Endodermal cell (in vitro differentiated cells): ENCODE measurements at regions not wholly inside any gene's neighbourhood (a gene's known extent, or its start where the extent isn't known, plus 50 kb on each side); places are given as distances from the start of the nearest gene placed in this dataset.
"Not testable (repeated sequence)": the region's sequence is repeated elsewhere in the genome, so short reads cannot be mapped to it uniquely, and the experiment has no call there.

ENCODE experiments used
- DNase-seq: peaks from one replicate; pipeline ENCODE4 v3.0.0-alpha.2; 2017
- H3K27ac ChIP-seq: 2 replicates; pipeline ENCODE4 v1.5.1; 2013; ENCODE audit warnings: mild to moderate bottlenecking, low read depth, low read length, moderate library complexity
- H3K27me3 ChIP-seq: 2 replicates; pipeline ENCODE4 v1.6.1; 2013; ENCODE audit warnings: mild to moderate bottlenecking, low read length, moderate library complexity; ENCODE audit not compliant: insufficient read depth, control insufficient read depth, poor library complexity, severe bottlenecking
- H3K36me3 ChIP-seq: 2 replicates; pipeline ENCODE4 v1.7.0; 2013; ENCODE audit warnings: mild to moderate bottlenecking, low read length, moderate library complexity; ENCODE audit not compliant: control insufficient read depth, insufficient read depth
- H3K4me1 ChIP-seq: one replicate; pipeline ENCODE4 v1.7.0; 2013; ENCODE audit warnings: low read length; ENCODE audit not compliant: control insufficient read depth, insufficient read depth
- H3K4me3 ChIP-seq: 2 replicates; pipeline ENCODE4 v1.5.1; 2013; ENCODE audit warnings: mild to moderate bottlenecking, low read length, moderate library complexity
- H3K9ac ChIP-seq: 2 replicates; pipeline ENCODE4 v1.6.1; 2013; ENCODE audit warnings: mild to moderate bottlenecking, low read length, moderate library complexity; ENCODE audit not compliant: poor library complexity, severe bottlenecking; ENCODE audit errors: extremely low read depth
- H3K9me3 ChIP-seq: 2 replicates; pipeline ENCODE4 v1.6.1; 2013; ENCODE audit warnings: mild to moderate bottlenecking, low read length, moderate library complexity; ENCODE audit not compliant: control insufficient read depth
- H3K27ac Mint-ChIP-seq: 2 replicates; pipeline ENCODE4 v1.8.0; 2020; ENCODE audit warnings: mixed read lengths
- H3K27me3 Mint-ChIP-seq: 2 replicates; pipeline ENCODE4 v1.8.0; 2021; ENCODE audit warnings: mild to moderate bottlenecking, mixed read lengths; ENCODE audit not compliant: insufficient read depth
- H3K36me3 Mint-ChIP-seq: 2 replicates; pipeline ENCODE4 v1.8.0; 2020; ENCODE audit warnings: low read depth, mixed read lengths
- H3K4me1 Mint-ChIP-seq: 2 replicates; pipeline ENCODE4 v1.8.0; 2020; ENCODE audit warnings: mixed read lengths
- H3K4me3 Mint-ChIP-seq: 2 replicates; pipeline ENCODE4 v1.8.0; 2020; ENCODE audit warnings: mild to moderate bottlenecking, moderate library complexity, mixed read lengths
- H3K9me3 Mint-ChIP-seq: 2 replicates; pipeline ENCODE4 v1.8.0; 2020; ENCODE audit warnings: mild to moderate bottlenecking, mixed read lengths
- CTCF ChIP-seq: fragments of 200-600 bp; sonication (generic); conservative IDR thresholded peaks from 2 replicates; pipeline ENCODE4 v1.5.0; 2021; ENCODE audit warnings: antibody characterized with exemption, mild to moderate bottlenecking
- WGBS, 2 experiments: methylation state at CpG; one replicate each; pipeline versions ENCODE4 v1.1.5 to v1.1.7; 2013; ENCODE audit warnings: missing lambda C conversion rate in 2 of 2, mixed read lengths in 1 of 2; ENCODE audit not compliant: insufficient coverage in 1 of 2, insufficient read length in 1 of 2; 5-methylcytosine and 5-hydroxymethylcytosine counted together

- Histone ChIP-seq H3K27me3 (no peaks in the 10 kb centered on the region), H3K27ac (no peak overlapping the region), H3K9me3 (no peaks in the 10 kb centered on the region), H3K4me1 (no peaks in the 10 kb centered on the region), H3K4me3 (no peak overlapping the region), H3K36me3 (no peaks in the 10 kb centered on the region), H3K9ac (no peak overlapping the region)
- TF ChIP-seq CTCF = no peak
- Mint-ChIP-seq H3K4me1 (no peaks in the 10 kb centered on the region), H3K27me3 (no peaks in the 10 kb centered on the region), H3K9me3 (no peaks in the 10 kb centered on the region), H3K36me3 (no peaks in the 10 kb centered on the region), H3K27ac (no peak overlapping the region), H3K4me3 (no peak overlapping the region)
- DNase-seq = no peak
- 82% methylated on average over 2 of the region's 4 CpGs; no CpG with 5 or more reads in 1 of the 2 experiments for WGBS, 2 experiments
Measured at GRCh38 chr17:12195418-12195817, 174.7 kb downstream of the MAP2K4 start.

- no peak for DNase-seq
- TF ChIP-seq CTCF = no peak
- 61 to 84% methylated on average over 3 to 4 of the region's 4 CpGs for WGBS, 2 experiments
Measured at GRCh38 chr17:12201294-12201880, 180.7 kb downstream of the MAP2K4 start.

GRCh38 chr17:12209632-12210191, 189.0 kb downstream of the MAP2K4 start:
- Mint-ChIP-seq H3K27me3 (peaks cover 3% of the 10 kb centered on the region), H3K27ac (no peak overlapping the region), H3K4me3 (no peak overlapping the region), H3K36me3 (no peaks in the 10 kb centered on the region), H3K9me3 (no peaks in the 10 kb centered on the region), H3K4me1 (no peaks in the 10 kb centered on the region)
- TF ChIP-seq CTCF = no peak
- no peaks in the 10 kb centered on the region for H3K36me3 ChIP-seq
- no peaks in the 10 kb centered on the region for H3K9me3 ChIP-seq
- 92 to 93% methylated on average over 1 to 2 of the region's 2 CpGs for WGBS, 2 experiments
- no peak overlapping the region for H3K4me3 ChIP-seq
- no peak overlapping the region for H3K27ac ChIP-seq
- H3K9ac ChIP-seq = no peak overlapping the region
- H3K4me1 ChIP-seq = no peaks in the 10 kb centered on the region
- DNase-seq = no peak
- H3K27me3 ChIP-seq = no peaks in the 10 kb centered on the region

More at GRCh38 chr17:12201294-12201880, 180.7 kb downstream of the MAP2K4 start:
- H3K36me3 Mint-ChIP-seq = no peaks in the 10 kb centered on the region
- Histone ChIP-seq H3K4me1 (no peaks in the 10 kb centered on the region), H3K9me3 (no peaks in the 10 kb centered on the region), H3K4me3 (no peak overlapping the region), H3K36me3 (no peaks in the 10 kb centered on the region), H3K27me3 (no peaks in the 10 kb centered on the region), H3K27ac (no peak overlapping the region), H3K9ac (no peak overlapping the region)
- H3K4me1 Mint-ChIP-seq = no peaks in the 10 kb centered on the region
- H3K27me3 Mint-ChIP-seq = no peaks in the 10 kb centered on the region
- peaks cover 5% of the 10 kb centered on the region for H3K9me3 Mint-ChIP-seq
- no peak overlapping the region for H3K4me3 Mint-ChIP-seq
- no peak overlapping the region for H3K27ac Mint-ChIP-seq

DNA sequence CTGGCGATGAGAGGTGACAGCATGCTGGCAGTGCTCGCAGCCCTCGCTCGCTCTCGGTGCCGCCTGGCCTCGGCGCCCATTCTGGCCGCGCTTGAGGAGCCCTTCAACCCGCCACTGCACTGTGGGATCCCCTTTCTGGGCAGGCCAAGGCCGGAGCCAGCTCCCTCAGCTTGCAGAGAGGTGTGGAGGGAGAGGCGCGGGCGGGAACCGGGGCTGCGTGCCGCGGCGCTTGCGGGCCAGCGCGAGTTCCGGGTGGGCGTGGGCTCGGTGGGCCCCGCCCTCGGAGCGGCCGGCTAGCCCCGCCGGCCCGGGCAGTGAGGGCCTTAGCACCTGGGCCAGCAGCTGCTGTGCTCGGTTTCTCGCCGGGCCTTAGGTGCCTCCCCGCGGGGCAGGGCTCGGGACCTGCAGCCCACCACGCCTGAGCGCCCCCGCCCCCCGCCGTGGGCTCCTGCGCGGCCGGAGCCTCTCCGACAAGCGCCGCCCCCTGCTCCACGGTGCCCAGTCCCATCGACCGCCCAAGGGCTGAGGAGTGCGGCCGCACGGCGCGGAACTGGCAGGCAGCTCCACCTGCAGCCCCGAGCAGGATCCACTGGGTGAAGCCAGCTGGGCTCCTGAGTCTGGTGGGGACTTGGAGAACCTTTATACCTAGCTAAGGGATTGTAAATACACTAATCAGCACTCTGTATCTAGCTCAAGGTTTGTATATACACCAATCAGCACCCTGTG, 200.2 kb downstream of the MAP2K4 start:
- not testable (repeated sequence) for H3K27me3 ChIP-seq, H3K9me3 ChIP-seq, H3K27ac Mint-ChIP-seq, H3K27ac ChIP-seq, H3K4me1 ChIP-seq, H3K4me3 Mint-ChIP-seq, H3K36me3 Mint-ChIP-seq, H3K4me3 ChIP-seq, DNase-seq, H3K9ac ChIP-seq, H3K36me3 ChIP-seq
- peaks cover 14% of the 10 kb centered on the region for H3K9me3 Mint-ChIP-seq
- 70 to 97% methylated on average over 2 to 59 of the region's 59 CpGs for WGBS, 2 experiments
- H3K27me3 Mint-ChIP-seq = peaks cover 32% of the 10 kb centered on the region
- peaks cover 25% of the 10 kb centered on the region for H3K4me1 Mint-ChIP-seq
